Activated naive CD4-positive, alpha-beta T cell treated with Interleukin-2 at 50 U/mL for 16 hours (primary cell): ENCODE measurements at regions not wholly inside any gene's neighbourhood (a gene's known extent, or its start where the extent isn't known, plus 50 kb on each side); places are given as distances from the start of the nearest gene placed in this dataset.
"Not testable (repeated sequence)": the region's sequence is repeated elsewhere in the genome, so short reads cannot be mapped to it uniquely, and the experiment has no call there.

Source experiments
- DNase-seq: peaks from one replicate; pipeline ENCODE4 v3.0.0-alpha.2; 2020

DNA sequence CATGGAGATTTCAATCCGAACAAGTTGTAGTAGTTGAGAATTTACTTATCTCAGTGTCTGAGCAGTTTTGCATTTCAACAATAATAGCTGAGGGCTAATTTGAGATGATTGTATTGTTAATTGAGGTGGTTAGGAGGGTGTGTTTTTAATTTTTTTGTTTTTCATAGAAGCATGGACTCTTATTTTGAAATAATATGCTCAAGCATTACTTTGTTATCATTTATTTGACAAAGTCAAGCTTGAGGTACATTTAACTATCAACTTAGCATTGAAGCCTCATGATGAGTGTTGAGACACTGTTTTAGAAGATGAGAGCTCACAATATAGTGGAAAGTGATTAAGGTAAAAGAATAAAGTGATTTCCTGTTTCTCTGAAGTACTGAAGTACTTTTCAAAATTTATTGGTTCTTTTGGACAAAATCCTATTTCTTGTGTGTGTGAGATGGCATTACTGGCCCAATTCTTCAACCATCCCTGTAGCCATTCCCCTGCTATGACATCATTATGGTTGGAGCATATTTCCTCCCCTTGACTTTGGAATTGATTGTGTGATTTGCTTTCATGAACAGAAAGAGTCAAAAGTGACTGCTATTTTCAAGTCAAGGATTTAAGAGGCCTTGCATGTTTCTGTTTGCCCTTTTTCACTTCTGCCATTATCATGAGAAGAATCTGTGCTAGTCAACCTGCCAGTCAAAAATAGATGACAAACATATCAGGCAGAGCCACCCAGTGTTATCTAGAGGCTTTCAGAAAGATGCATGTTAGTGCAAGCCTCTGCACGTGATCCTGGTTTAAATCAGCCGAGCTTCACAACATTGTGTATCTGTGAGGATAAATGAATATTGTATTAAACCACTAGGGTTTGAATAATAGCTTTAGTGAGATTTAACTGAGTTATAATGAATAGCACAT lies 1112.3 kb upstream of the CITED2 start:
- no peak for DNase-seq

DNA sequence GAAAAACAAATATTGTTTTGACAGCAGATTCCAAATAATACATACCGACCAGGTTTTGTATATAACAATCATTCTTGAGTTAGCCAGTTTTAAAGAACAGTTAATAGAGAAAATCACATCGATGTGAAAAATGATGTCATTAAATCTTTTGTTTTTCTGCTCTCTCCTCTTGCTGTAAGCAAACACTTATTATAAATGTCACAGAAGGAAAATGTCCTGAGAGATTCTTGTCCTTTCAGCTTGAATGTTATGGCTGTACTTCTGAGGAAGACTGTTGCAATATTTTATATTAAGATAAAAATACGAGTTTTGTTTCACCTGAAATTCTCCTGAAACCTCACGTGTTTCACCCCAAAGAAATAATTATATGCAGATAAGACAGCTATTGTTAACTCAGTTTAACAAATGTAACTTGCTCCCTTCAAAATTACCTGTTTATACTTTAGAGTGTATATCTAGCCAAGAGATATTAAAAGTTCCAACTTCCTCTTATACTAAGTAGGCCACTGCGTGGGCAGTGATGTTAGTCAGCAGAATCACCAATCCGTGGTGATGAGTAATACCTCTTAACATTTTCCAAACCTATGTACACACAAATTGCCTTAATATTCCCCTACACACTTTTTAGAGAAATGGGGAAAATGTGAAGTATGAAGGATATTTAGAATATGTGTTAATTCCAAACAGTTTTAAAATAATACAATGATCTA lies 1111.4 kb upstream of the CITED2 start:
- DNase-seq: peak; percentile 15

DNA sequence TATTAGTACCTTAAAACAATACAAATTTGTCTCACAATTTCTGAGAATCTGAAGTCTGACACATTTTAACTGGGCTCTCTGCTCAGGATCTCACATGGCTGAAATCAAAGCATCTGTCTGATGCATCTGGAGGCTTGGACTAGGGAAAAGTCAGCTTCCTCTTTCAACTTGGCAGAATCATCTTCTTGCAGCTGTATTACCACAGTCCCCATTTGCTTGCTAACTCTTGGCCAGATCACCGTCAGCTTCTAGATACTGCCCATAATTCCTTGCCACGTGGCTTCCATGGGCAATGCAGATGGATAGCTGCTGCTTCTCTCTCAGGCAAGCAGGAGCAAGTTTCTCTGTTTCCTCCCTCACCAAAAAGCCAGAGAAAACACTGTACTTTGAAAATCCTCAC lies 1106.4 kb upstream of the CITED2 start:
- no peak for DNase-seq

DNA sequence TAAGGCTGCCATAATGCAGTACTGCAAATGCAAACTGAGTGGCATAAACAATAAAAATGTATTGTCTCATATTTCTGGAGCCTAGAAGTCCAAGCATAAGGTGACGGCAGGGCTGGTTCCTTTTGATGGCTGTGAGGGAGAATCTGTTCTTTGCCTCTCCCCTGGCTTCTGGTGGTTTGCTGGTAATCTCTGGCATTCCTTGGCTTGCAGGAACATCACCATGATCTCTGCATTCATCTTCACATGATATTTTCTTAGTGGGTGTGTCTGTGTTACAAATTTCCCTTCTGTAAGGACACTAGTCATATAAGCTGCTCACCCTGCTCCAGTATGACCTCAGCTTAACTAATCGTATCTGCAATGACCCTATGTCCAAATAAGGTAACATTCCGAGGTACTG lies 1104.2 kb upstream of the CITED2 start:
- DNase-seq: no peak

DNA sequence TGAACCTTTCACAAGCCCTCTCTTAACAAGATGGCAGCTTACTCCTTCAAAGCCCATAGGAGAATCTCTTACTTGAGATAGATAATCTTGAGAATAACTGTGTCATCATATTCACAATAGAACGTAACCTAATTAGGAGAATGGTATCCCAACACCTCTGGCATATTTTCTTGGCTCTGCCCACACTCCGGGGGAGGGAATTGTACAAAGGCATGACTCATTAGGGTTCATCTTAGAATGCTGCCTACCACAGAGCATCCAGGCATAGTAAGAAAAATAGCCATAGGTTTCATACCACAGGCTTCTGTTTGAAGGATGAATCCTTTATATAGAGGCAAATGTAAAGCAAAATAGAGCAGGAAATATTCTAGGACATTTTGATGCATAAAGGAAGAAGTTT lies 1100.6 kb upstream of the CITED2 start:
- no peak for DNase-seq

DNA sequence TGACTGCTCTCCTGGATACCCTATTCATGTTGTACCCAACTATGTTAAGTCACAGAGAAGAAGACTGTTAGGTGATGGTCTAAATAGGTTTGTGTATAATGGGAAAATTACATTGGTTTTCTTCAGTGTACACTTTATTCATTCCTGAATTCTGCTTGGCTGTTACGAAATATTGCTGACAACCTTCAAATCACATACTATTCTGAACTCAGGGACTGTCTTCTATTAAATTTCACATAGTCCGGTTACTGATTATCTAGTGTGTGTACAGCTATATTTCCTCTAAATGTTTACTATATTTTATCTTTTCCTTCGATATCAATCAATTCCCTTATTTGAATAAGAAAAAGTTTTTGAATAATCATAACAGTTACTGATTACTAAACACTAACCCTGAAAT lies 1090.3 kb upstream of the CITED2 start:
- DNase-seq: no peak

DNA sequence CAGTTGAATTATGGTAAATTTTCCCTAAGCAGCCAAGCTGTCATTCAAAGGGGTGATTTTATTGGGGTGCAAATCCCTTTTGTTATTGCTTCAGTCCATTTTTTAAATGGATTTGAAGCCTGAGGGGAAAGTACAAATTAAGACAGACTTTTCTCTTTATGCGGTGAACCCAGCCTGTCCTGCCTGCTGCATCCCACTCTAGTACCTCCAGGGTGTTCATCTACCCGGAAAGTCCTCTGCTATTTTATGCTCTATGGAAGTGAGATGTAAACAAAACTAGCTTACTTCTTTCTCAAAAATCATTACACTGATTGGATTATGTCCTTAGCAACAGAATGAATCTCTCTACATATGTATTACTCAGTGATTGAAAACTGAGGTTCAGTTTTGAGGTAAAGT lies 1088.9 kb upstream of the CITED2 start:
- DNase-seq: no peak

DNA sequence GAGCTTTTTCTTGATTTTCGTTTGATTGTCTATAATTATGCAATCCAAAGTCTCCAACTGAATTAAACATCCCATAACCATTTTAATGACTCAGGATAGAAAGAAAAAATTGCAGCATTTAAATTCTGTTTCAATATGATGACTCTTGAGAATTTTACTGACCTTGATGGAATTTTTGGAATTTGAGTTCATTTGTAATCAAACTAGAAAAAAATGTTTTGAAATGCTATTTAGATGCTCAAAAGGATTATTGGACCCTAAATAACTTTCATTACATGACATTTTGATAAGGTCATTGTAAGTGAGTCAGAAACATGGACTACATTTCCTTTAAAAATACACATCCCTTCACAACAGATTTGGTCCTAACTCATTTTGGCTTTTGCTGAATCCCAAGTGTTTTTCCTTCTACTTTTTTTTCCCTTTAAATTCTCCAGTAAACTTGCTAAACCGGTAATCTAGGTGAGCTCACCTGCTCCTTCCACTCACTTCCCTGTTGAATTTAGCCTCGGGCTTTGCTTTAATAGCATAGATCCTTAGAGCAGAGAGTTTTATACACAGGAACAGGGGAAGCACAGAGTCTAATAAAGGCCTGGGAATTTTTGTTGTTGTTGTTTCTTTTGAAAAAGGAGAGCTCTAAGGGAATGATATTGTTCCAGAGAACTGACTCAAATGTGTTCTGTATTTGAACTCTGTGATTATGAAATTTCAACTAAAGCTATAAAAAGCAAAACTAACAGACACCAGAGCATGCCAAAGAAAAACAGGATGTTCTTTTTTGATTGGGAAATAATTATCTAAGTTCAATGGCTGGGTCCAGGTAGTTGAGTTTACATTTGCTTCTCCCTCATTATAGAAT lies 1088.2 kb upstream of the CITED2 start:
- DNase-seq: no peak

DNA sequence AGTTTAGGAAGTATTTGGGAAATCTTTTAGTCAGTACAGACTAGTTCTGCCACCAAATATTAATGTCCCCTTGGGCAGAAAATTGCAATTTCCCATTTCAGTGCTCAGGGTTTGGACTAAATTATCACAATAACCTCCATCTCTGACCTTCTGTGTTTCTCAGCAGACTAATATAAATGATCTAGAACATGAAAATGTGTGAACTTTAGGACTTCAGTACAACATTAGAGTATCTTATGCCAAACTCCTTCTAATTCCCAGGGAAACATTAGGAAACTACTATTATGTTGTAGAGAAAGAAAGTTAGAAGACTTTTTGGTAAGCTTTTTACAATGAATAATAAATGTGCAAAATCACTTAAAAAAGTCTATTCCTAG lies 1087.6 kb upstream of the CITED2 start:
- no peak for DNase-seq

DNA sequence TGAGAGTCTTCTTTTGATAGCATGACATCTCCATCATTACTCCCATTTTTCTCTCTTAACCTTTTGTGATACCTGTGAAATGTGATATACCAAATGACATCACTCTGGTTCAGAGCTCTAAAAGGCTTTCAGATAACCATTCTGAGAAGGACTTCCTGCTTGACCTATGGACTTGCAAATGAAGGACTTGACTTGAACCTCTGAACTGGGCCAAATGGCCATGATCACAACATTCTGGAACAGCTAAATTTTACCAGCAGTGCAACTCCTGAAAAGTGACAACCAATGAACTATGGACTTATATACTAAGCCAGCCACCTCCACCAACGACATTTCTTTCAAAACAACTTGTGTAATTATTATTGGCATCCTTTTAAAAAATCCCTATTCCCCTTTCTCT lies 1085.8 kb upstream of the CITED2 start:
- DNase-seq: no peak

DNA sequence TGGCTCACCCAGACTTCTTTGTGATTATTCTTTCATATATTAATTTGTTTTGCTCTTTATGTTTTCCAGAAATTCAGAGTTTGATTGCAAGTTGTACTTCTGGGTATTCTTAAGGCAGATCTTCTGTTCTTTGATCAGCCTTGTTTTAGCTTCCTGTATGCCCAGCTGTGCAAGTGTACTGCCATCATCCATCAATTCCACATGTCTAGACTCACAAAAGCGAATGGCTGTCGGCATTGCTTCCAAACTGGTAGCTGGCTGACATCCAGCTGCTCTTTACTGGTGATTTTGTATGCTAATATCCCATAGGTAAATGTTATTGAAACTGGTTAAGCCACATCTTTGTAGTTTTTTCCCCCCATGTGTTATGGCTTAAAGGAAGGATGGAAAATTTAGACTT lies 1084.8 kb upstream of the CITED2 start:
- DNase-seq: no peak

DNA sequence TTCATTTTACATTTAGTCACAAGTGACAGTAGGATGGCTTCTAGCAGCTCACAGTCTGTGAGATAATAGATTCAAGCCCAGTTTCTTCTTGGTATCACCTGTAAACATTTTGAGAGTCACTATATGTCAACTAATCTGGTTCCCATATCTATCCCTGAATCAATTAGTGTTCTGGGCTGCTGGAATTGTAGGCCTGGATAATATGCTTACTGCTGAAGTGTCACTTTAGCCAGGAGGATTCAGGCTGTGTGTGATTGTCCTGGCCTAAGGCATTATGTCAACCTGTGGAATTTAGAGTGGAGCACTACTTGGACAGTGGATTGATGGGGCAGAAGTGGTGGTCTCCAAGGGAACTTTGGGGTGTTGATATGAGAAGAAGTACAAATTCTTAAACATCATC lies 1071.8 kb upstream of the CITED2 start:
- no peak for DNase-seq

DNA sequence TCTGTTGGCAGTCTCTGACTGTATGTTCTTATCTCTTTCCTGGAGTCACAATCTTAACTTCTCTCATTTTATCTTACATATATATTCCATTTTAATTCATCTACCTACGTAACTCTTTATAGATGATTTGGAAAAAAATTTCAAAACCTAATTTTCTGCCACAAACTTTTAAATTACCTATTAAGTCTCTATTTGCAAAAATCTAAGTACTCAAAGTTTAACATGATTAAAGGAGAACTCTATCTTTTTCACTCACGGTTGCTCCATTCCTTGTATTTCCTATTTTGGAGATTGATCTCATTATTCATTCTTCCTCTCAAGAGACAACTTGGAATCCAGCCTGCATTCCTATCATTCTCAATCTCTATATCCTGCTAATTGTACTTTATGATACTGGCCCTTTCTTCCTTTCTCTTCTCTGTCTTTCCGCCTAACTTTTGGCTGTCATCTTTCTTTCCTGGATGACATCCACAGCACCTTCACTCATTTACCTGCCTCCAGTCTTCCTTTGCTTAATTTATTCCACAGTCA lies 1071.1 kb upstream of the CITED2 start:
- DNase-seq: no peak

DNA sequence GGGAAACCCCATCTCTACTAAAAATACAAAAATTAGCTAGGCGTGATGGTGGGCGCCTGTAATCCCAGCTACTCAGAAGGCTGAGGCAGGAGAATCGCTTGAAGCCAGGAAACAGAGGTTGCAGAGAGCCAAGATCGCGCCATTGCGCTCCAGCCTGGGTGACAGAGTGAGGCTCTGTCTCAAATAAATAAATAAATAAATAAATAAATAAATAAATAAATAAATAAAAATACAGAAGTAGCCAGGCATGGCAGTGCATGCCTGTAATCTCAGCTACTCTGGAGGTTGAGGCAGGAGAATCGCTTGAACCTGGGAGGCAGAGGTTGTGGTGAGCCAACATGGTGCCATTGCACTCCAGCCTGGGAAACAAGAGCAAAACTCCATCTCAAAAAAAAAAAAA lies 1068.7 kb upstream of the CITED2 start:
- not testable (repeated sequence) for DNase-seq

DNA sequence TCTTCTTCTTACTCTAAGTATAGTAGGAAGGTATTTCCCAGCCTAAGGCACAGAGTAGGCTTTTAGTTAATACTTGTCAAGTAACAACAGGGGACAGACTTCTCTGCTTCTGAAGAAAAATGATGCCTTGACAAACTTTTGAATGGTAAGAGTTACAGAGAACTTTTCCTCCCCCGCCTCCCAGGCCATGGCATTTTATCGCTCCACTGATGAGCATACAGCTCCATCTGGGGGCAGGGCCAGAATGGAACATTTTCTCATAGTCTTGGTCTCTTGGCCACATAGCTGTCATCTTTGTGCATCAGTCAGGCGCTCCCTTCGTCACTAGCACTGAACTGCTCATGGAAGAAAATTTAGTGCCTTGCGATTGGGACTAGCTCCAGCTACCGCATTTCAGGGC lies 1066.8 kb upstream of the CITED2 start:
- peak; percentile 4 for DNase-seq

DNA sequence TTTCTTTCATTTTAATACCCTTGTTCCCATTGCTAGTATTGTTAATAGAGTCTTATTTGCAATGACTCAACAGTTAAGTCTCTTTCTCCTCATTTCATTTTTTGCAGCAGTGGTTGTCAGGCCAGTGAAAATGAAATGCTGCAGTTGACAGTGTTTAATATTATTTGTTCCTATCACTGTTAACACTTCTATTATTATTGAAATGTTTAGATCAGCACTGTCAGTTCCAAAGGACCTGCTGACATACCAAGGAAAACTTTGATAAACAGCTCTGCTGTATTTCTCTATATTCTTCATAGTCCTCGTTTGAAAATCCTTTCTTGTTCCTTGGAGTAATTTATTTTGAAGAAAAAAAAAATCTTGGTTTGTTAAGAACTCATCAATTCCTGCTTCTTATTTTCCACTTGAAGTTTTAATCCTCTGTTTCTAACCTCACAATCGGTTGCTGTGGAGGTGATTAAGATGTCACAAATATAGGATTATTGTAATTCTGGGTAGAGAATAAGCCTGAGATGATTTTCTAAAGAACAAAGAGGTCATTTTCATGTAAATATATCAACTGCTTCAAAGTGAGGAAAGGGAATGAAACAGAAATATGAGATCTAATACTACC lies 1065.9 kb upstream of the CITED2 start:
- DNase-seq: no peak

DNA sequence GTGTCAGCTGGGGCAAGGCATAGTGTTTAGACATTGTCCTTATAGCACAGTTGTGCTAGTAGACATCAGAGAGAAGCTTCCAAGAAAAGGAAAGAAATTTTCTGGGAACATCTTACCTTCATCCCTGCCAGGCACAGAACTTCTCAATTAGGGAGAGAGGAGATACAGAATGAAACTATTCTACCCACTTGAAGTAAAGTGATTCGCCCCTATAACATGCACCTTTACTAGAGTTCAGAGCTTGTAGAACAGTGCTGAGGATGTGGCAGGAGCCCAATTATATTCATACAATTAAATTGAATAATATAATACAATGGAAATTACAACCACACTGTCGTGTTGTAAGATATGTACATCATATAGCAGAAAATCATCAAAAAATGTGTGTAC lies 1063.9 kb upstream of the CITED2 start:
- DNase-seq: no peak

DNA sequence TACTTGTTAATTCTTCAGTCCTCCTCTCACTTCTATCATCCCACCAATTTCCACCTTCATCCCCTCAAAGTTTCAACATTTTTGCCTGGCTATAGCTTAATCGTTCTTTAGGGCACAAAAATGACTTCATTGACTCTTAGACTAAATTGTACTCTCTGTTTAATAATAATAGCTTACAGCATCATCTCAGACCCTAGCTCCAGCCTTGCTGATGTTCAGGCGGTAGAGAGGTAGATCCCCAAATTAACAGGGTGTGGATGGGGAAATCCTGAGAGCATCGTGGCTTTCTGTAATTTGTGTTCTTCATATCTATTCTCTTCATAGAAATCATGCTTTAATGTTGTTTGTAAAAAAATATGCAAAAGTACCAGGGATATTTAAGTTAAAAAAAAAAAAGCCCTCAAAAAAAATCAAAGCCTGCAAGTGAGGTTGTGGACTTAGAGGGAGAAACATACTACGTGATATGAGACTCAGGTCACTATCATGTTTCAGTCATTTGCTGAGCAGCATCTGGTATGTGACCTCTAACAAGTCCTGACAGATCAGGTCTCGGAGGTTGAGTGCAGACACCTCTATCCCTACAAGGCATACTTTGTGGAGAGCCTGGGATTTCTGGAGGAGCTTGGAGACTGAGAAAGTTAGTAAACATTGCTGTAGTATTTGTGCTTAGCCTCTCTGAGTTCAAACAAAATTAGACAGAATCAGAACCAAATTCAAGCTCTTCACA lies 1063.3 kb upstream of the CITED2 start:
- no peak for DNase-seq

DNA sequence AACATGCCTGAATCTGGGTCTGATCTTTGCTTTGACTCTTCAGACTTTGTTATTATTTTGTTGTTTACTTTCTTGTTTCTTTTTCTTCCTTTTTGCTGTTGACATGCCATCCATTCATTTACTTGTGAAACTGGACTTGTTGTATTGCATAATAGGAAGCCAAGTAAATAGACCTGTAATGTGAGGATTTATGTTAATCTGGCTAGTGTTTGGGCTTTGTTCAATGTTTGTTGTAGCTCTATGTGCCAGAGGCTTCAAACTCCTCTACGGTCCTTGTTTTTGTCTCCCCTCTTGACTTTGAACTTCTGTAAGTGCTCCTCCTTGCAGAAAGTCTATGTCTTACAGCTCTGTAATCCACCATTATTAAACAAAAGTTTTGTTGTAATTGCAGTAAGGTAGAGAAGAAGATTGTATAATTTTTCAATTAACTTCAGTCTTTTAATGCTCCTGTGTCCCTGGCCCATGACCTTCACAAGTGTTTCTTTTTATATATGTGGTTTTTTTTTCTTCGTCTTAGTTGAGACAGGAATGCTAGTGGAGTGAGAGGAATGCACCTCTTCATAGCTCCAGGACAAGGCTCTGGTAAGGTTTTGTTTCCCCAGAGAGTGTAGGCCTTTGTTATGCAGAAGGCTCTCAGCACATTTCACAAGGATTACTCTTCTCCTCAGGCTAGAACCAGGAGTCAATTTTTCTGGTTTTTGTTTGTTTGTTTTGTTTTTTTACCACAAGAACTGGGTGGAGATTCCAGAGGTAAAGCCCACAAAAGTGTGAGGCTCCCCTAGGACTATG lies 1061.8 kb upstream of the CITED2 start:
- DNase-seq: no peak

DNA sequence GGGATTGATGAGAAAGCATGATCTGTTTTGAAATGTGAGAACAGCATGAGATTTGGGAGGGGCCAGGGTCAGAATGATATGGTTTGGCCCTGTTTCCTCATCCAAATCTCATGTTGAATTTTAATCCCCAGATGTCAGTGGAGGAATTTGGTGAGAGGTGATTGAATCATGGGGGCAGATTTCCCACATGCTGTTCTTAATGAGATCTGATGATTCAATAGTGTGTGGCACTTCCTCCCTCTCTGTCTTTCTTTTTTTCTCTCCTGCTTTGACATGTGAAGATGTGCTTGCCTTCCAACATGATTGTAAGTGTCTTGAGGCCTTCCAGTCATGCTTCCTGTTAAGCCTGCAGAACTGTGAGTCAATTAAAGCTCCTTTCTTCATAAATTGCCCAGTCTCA lies 1060.3 kb upstream of the CITED2 start:
- DNase-seq: no peak

DNA sequence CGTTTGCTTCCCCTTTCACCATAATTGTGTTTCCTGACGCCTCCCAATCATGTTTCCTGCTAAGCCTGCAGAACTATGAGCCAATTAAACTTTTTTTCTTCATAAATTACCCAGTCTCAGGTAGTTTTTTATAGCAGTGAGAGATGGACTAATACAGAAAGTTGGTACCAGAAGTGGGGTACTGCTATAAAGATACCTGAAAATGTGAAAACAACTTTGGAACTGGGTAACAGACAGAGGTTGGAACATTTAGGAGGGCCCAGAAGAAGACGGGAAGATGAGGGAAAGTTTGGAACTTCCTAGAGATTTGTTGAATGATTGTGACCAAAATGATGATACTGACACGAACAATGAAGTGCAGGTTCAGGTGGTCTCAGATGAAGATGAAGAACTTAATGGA lies 1058.6 kb upstream of the CITED2 start:
- no peak for DNase-seq
